C4-2B (cell line): ENCODE measurements at regions not wholly inside any gene's neighbourhood (a gene's known extent, or its start where the extent isn't known, plus 50 kb on each side); places are given as distances from the start of the nearest gene placed in this dataset.

ENCODE experiments used
- ZFX ChIP-seq: fragments of 450-650 bp; IDR thresholded peaks from 2 replicates; pipeline ENCODE4 v1.6.1; 2017
- TF ChIP-seq, protein P1 (sequence below): fragments of 450-650 bp; conservative IDR thresholded peaks from 2 replicates; pipeline ENCODE4 v1.5.1; 2017; ENCODE audit warnings: mild to moderate bottlenecking

DNA sequence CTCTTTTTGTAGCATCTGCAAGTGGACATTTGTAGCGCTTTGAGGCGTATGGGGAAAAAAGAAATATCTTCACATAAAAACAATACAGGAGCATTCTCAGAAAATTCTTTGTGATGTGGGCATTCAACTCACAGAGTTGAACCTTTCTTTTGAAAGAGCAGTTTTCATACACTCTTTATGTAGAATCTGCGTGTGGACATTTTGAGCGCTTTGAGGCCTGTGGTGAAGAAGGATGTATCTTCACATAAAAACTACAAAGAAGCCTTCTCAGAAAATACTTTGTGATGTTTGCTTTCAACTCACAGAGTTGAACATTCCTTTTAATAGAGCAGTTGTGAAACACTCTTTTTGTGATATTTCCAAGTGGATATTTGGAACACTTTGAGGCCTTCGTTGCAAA, 598.4 kb upstream of the ZNF337 start:
- TF ChIP-seq, protein P1, sequence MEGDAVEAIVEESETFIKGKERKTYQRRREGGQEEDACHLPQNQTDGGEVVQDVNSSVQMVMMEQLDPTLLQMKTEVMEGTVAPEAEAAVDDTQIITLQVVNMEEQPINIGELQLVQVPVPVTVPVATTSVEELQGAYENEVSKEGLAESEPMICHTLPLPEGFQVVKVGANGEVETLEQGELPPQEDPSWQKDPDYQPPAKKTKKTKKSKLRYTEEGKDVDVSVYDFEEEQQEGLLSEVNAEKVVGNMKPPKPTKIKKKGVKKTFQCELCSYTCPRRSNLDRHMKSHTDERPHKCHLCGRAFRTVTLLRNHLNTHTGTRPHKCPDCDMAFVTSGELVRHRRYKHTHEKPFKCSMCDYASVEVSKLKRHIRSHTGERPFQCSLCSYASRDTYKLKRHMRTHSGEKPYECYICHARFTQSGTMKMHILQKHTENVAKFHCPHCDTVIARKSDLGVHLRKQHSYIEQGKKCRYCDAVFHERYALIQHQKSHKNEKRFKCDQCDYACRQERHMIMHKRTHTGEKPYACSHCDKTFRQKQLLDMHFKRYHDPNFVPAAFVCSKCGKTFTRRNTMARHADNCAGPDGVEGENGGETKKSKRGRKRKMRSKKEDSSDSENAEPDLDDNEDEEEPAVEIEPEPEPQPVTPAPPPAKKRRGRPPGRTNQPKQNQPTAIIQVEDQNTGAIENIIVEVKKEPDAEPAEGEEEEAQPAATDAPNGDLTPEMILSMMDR: no peak
- TF ChIP-seq ZFX: no peak
